Osteocyte (in vitro differentiated cells): ENCODE measurements at regions not wholly inside any gene's neighbourhood (a gene's known extent, or its start where the extent isn't known, plus 50 kb on each side); places are given as distances from the start of the nearest gene placed in this dataset.
"Not testable (repeated sequence)": the region's sequence is repeated elsewhere in the genome, so short reads cannot be mapped to it uniquely, and the experiment has no call there.

Experiments used
- DNase-seq: peaks from one replicate; pipeline ENCODE4 v3.0.0; 2021; ENCODE audit warnings: mixed read lengths; ENCODE audit not compliant: unreplicated experiment; ENCODE audit errors: extremely low spot score
- H3K27ac Mint-ChIP-seq: one replicate; pipeline ENCODE4 v1.8.0; 2021; ENCODE audit warnings: mild to moderate bottlenecking, mixed read lengths; ENCODE audit not compliant: unreplicated experiment
- H3K27me3 Mint-ChIP-seq: one replicate; pipeline ENCODE4 v1.8.0; 2021; ENCODE audit warnings: mixed read lengths; ENCODE audit not compliant: unreplicated experiment
- H3K36me3 Mint-ChIP-seq: one replicate; pipeline ENCODE4 v1.8.0; 2021; ENCODE audit warnings: mixed read lengths; ENCODE audit not compliant: unreplicated experiment
- H3K4me1 Mint-ChIP-seq: one replicate; pipeline ENCODE4 v1.8.0; 2021; ENCODE audit warnings: mixed read lengths; ENCODE audit not compliant: unreplicated experiment
- H3K4me3 Mint-ChIP-seq: one replicate; pipeline ENCODE4 v1.8.0; 2021; ENCODE audit warnings: mild to moderate bottlenecking, moderate library complexity, mixed read lengths; ENCODE audit not compliant: unreplicated experiment
- H3K9me3 Mint-ChIP-seq: one replicate; pipeline ENCODE4 v1.8.0; 2021; ENCODE audit warnings: mixed read lengths; ENCODE audit not compliant: unreplicated experiment

- not testable (repeated sequence) for H3K27ac Mint-ChIP-seq, H3K27me3 Mint-ChIP-seq, H3K4me1 Mint-ChIP-seq, H3K4me3 Mint-ChIP-seq, H3K36me3 Mint-ChIP-seq, H3K9me3 Mint-ChIP-seq
- DNase-seq, result peak; percentile 27
These were observed 445.8 kb downstream of the GOLGA6L6 start for GRCh38 chr15:20095699-20096303.

GRCh38 chr15:20089541-20089940, 452.1 kb downstream of the GOLGA6L6 start:
- not testable (repeated sequence) for H3K27me3 Mint-ChIP-seq, H3K4me1 Mint-ChIP-seq, H3K4me3 Mint-ChIP-seq, H3K9me3 Mint-ChIP-seq, H3K36me3 Mint-ChIP-seq, H3K27ac Mint-ChIP-seq
- DNase-seq, result peak; percentile 79

DNA sequence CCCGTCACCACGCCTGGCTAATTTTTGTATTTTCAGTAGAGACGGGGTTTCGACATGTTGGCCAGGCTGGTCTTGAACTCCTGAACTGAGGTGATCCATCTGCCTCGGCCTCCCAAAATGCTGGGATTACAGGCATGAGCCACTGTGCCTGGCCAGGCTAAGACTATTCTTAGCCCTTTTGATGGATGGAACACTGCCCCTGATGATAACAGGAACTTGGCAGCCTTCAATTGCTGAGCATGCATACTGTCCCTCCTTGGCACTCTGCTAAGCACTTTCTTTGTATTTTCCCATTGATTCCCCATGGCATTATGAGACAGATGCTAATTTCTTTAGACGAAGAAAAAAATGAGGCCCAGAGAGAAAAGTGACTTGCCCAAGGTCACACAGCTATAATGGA, 457.6 kb downstream of the GOLGA6L6 start:
- H3K36me3 Mint-ChIP-seq, H3K4me1 Mint-ChIP-seq, H3K27ac Mint-ChIP-seq, DNase-seq, H3K4me3 Mint-ChIP-seq, H3K27me3 Mint-ChIP-seq, H3K9me3 Mint-ChIP-seq: not testable (repeated sequence)

DNA sequence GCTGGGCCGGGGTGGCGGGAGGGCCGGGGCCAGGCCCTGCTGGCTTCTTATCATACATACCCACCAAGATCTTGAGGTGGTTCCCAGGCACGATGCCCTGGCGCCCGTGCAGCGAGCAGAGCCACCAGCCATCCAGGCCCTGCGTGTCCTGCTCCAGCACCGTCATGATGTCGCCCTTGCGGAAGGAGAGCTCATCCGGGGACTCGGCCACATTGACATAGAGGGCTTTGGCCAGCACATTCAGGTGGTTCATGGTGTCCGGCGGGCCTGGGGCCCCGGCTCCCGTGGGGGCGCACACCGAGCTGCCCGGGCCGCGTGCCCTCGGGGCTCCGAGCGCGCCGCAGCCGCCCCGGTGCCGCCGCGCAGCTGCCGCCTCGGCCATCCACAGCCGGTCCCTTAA, 467.5 kb downstream of the GOLGA6L6 start:
- not testable (repeated sequence) for H3K27ac Mint-ChIP-seq, H3K4me3 Mint-ChIP-seq, H3K9me3 Mint-ChIP-seq, H3K27me3 Mint-ChIP-seq, H3K36me3 Mint-ChIP-seq, H3K4me1 Mint-ChIP-seq
- peak; percentile 89 for DNase-seq

DNA sequence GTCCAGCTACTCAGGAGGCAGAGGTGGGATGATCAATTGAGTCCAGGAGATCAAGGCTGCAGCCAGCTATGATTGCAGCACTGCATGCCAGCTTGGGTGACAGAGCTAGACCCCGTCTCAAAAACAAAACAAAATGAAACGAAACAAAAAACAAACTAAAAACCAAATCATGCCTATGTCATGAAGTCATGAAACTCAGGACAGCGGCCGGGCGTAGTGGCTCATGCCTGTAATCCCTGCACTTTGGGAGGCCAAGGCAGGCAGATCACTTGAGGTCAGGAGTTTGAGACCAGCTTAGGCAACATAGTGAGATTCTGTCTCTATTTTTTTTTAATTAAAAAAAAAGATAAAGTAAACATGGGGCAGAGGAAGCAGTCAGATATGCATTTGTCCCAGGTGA, 472.6 kb downstream of the GOLGA6L6 start:
- peak; percentile 84 for DNase-seq
- not testable (repeated sequence) for H3K4me1 Mint-ChIP-seq, H3K9me3 Mint-ChIP-seq, H3K27ac Mint-ChIP-seq, H3K36me3 Mint-ChIP-seq, H3K27me3 Mint-ChIP-seq, H3K4me3 Mint-ChIP-seq

GRCh38 chr15:20066173-20066572, 475.4 kb downstream of the GOLGA6L6 start:
- H3K4me1 Mint-ChIP-seq, H3K27ac Mint-ChIP-seq, H3K4me3 Mint-ChIP-seq, H3K36me3 Mint-ChIP-seq, H3K27me3 Mint-ChIP-seq, H3K9me3 Mint-ChIP-seq: not testable (repeated sequence)
- peak; percentile 83 for DNase-seq

DNA sequence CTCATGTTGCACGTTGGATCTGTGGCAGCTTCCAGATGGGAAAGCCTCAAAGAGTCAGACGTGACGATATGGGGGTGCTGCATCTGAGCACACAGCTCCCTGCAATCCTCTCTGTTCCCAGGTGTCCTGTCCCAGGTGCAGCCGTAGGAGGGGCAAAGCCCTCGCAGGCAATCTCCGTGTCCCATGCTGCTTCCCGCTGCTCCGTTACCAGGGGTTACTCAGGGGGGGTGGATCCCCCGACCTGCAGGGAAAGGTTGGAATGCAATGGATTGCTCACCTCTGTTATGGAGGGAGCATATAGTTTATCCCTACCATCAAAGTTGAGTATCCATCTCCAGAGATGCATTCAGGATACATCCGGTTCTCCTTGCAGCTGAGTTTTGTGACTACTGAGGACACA, 476.1 kb downstream of the GOLGA6L6 start:
- H3K27me3 Mint-ChIP-seq, H3K4me3 Mint-ChIP-seq, H3K9me3 Mint-ChIP-seq, H3K27ac Mint-ChIP-seq, H3K4me1 Mint-ChIP-seq, H3K36me3 Mint-ChIP-seq: not testable (repeated sequence)
- DNase-seq, result peak; percentile 89

DNA sequence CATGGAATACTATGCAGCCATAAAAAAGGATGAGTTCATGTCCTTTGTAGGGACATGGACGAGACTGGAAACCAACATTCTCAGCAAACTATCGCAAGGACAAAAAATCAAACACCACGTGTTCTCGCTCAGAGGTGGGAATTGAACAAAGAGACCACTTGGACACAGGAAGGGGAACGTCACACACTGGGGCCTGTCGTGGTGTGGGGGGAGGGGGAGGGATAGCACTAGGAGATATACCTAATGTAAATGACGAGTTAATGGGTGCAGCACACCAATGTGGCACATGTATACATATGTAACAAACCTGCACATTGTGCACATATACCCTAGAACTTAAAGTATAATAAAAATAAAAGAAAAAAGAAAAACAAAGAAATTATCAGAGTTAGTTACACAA, 478.4 kb downstream of the GOLGA6L6 start:
- H3K27me3 Mint-ChIP-seq, H3K36me3 Mint-ChIP-seq: not testable (repeated sequence)

DNA sequence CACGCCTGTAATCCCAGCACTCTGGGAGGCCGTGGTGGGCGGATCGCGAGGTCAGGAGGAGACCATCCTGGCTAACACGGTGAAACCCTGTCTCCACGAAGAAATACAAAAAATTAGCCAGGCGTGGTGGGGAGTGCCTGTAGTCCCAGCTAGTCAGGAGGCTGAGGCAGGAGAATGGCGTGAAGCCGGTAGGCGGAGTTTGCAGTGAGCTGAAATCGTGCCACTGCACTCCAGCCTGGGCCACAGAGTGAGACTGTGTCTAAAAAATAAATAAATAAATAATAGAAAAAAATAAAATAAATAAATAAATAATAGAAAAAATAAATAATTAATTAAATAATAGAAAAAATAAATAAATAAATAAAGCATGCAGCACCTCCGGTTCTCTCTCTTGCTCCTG, 480.8 kb downstream of the GOLGA6L6 start:
- H3K4me3 Mint-ChIP-seq, H3K27me3 Mint-ChIP-seq, H3K9me3 Mint-ChIP-seq, H3K4me1 Mint-ChIP-seq, H3K27ac Mint-ChIP-seq, H3K36me3 Mint-ChIP-seq, DNase-seq: not testable (repeated sequence)

More for the DNA sequence above, 478.4 kb downstream of the GOLGA6L6 start:
- DNase-seq, result peak; percentile 84
- H3K27ac Mint-ChIP-seq, H3K4me3 Mint-ChIP-seq, H3K4me1 Mint-ChIP-seq, H3K9me3 Mint-ChIP-seq: not testable (repeated sequence)

DNA sequence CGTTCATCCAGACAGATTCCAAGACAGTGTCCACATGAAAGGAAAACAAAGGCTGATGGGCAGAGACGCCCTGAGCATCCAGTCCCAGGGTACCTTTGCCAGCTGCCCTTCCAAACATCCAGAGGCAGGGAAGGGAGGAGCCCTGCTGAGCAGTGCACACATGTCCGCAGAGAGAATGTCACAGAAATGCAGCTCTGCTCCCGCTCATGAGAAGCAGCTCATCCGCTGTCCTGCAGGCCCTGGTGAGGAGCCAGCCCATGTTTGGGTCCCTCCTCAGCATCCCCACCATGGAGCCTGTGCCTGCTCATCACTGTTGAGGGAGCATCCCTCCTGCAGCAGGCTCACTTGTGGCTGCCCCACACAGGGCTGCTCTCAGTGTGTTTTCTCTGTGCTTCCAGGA, 484.7 kb downstream of the GOLGA6L6 start:
- not testable (repeated sequence) for H3K4me3 Mint-ChIP-seq, DNase-seq, H3K4me1 Mint-ChIP-seq, H3K27me3 Mint-ChIP-seq, H3K9me3 Mint-ChIP-seq, H3K36me3 Mint-ChIP-seq, H3K27ac Mint-ChIP-seq

GRCh38 chr15:20055921-20056320, 485.7 kb downstream of the GOLGA6L6 start:
- not testable (repeated sequence) for H3K36me3 Mint-ChIP-seq, DNase-seq, H3K4me3 Mint-ChIP-seq, H3K27ac Mint-ChIP-seq, H3K9me3 Mint-ChIP-seq, H3K27me3 Mint-ChIP-seq, H3K4me1 Mint-ChIP-seq

DNA sequence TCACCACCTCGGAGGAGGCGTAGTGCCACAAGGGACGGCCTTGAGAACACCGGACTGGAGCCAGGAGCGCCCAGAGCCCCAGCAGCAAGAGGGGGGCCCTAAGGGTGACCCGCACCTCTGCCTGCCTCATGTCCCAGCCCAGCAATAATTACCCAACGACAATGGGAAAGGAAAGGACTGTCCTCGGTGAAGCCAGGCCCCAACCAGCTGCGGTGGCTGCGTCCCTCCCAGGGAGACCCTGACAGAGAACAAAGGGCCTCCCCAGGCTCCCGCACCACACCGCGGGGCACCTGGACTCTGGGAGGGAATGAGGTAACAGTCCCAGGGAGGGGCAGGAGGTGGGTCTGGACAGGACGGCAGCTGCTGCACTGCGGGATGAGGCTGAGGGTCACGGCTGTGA, 493.4 kb downstream of the GOLGA6L6 start:
- H3K4me1 Mint-ChIP-seq, H3K27me3 Mint-ChIP-seq, H3K36me3 Mint-ChIP-seq, H3K27ac Mint-ChIP-seq, H3K9me3 Mint-ChIP-seq, H3K4me3 Mint-ChIP-seq: not testable (repeated sequence)
- peak; percentile 89 for DNase-seq

DNA sequence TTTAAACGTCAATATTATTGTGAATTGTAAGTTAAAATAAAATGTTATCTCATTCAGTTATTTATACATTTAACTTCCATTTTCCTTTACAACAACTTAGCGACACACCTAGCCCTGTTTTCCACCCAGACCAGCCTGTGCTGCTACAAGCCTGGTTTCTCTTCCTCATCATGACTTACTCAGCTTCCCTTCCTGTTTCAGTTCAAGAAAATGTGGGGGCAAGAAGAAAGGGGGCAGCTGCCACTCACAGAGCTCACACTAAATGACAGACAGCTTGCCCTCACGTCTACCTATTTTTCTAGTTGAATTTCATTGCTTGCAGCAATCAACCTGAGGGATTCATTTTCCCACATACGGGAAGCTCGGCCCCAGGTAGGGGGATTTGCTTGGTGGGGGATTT, 496.4 kb downstream of the GOLGA6L6 start:
- H3K4me1 Mint-ChIP-seq, DNase-seq, H3K9me3 Mint-ChIP-seq, H3K27ac Mint-ChIP-seq, H3K4me3 Mint-ChIP-seq, H3K36me3 Mint-ChIP-seq, H3K27me3 Mint-ChIP-seq: not testable (repeated sequence)
